ENCODE measurements at regions not wholly inside any gene's neighbourhood (a gene's known extent, or its start where the extent isn't known, plus 50 kb on each side); places are given as distances from the start of the nearest gene placed in this dataset.

DNA sequence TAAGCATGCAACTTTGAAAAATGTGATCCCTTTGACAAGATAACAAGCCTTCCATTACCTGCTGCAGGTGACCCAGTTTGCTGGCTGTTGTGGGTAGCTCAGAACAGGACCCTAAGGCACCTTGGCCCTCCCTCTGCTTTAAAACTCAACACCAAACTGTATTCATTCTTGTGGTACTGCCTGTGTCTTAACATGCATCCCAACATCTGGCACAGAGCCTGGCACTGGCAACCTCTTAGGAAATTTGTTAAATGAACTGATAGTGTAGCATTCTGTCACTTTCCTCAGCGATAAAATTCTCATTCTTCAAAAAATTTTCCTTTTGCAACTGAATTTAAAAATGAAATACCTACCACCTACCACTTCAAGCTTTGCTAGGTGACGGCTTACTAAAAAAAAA, 287.3 kb upstream of the ADAMTS9 start:
- 100% methylated on average over 1 to 2 of the region's 2 CpGs for WGBS, 2 experiments
- no peak overlapping the region for H3K4me3 ChIP-seq (ENCODE audit: insufficient read depth, low read depth, low read length)

DNA sequence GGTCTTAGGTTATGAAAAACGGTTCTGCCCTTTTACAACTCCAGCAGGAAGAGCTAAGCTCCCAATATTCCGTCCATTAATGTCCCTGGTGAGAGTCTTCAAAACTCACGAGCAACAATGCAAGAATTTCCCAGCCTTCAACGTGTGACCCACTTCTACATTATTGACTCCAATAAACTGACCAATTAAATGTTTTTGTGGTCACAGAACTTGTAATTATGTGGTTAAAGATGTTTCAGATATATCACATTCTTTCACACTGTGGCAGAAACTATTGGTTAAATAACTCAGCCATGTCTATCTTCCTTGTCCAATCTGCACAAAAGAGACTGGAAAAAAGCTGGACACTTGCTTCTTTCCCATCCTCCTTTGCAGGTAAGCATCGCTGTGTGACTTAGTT, 286.6 kb upstream of the ADAMTS9 start:
- Histone ChIP-seq H3K9me3 (ENCODE audit: control insufficient read depth, low read length) (no peaks in the 10 kb centered on the region), H3K36me3 (ENCODE audit: control insufficient read depth, insufficient read depth, low read length) (no peaks in the 10 kb centered on the region), H3K27ac (ENCODE audit: insufficient read depth, low read depth, low read length, poor library complexity, severe bottlenecking) (no peak overlapping the region), H3K27me3 (ENCODE audit: control insufficient read depth, insufficient read depth, low read length, poor library complexity, severe bottlenecking) (no peaks in the 10 kb centered on the region), H3K4me1 (ENCODE audit: control insufficient read depth, insufficient read depth, low read length) (no peaks in the 10 kb centered on the region), H3K4me3 (ENCODE audit: insufficient read depth, low read depth, low read length) (no peak overlapping the region)
- 89 to 91% methylated on average over 4 to 5 of the region's 5 CpGs for WGBS, 2 experiments

More for the DNA sequence above, 287.3 kb upstream of the ADAMTS9 start:
- Histone ChIP-seq H3K27me3 (ENCODE audit: control insufficient read depth, insufficient read depth, low read length, poor library complexity, severe bottlenecking) (no peaks in the 10 kb centered on the region), H3K9me3 (ENCODE audit: control insufficient read depth, low read length) (no peaks in the 10 kb centered on the region), H3K4me1 (ENCODE audit: control insufficient read depth, insufficient read depth, low read length) (no peaks in the 10 kb centered on the region), H3K27ac (ENCODE audit: insufficient read depth, low read depth, low read length, poor library complexity, severe bottlenecking) (no peak overlapping the region), H3K36me3 (ENCODE audit: control insufficient read depth, insufficient read depth, low read length) (no peaks in the 10 kb centered on the region)

DNA sequence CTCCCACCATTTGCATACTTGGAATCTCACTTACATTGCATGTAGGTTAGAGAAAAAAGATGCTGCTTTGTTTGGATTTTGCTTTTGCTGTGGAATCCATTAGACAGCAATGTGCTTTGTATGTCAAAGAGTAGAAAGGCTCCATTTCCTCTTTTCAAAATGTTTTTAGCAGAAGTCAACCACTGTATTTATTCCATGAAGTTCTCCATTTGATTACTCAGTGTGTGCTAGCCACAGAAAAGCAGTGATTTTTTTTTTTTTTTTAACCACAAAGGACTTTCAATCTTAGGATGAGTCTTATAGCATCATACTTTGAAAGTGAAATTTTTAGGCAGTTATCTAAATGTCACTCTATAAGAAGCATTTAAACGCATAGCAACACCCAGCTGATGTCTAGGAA, 285.0 kb upstream of the ADAMTS9 start:
- Histone ChIP-seq H3K4me3 (ENCODE audit: insufficient read depth, low read depth, low read length) (no peak overlapping the region), H3K36me3 (ENCODE audit: control insufficient read depth, insufficient read depth, low read length) (no peaks in the 10 kb centered on the region), H3K27ac (ENCODE audit: insufficient read depth, low read depth, low read length, poor library complexity, severe bottlenecking) (no peak overlapping the region), H3K27me3 (ENCODE audit: control insufficient read depth, insufficient read depth, low read length, poor library complexity, severe bottlenecking) (no peaks in the 10 kb centered on the region), H3K4me1 (ENCODE audit: control insufficient read depth, insufficient read depth, low read length) (no peaks in the 10 kb centered on the region), H3K9me3 (ENCODE audit: control insufficient read depth, low read length) (no peaks in the 10 kb centered on the region)
- 90 to 100% methylated on average over 1 of the region's 1 CpG for WGBS, 2 experiments

DNA sequence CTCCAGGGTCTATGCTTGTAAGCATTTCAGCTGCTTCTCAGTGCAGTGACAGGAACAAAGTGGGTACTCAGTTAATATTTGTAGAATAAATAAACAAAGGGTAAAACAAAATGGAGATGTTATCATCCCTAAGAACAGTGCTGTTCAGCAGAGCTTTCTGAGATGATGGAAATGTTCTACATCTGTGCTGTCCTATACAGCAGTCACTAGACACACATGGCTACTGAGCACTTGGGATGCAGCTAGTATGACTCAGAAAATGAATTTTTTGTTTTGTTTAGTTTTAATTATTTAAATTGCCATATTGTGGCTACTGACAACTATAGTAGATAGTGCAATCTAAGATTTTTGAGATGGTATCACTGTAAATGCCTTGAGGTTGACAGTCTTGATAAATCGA, 283.8 kb upstream of the ADAMTS9 start:
- 44 to 52% methylated on average over 1 of the region's 1 CpG for WGBS, 2 experiments
- no peak overlapping the region for H3K27ac ChIP-seq (ENCODE audit: insufficient read depth, low read depth, low read length, poor library complexity, severe bottlenecking)
- no peaks in the 10 kb centered on the region for H3K9me3 ChIP-seq (ENCODE audit: control insufficient read depth, low read length)
- H3K4me1 ChIP-seq (ENCODE audit: control insufficient read depth, insufficient read depth, low read length), result no peaks in the 10 kb centered on the region
- H3K27me3 ChIP-seq (ENCODE audit: control insufficient read depth, insufficient read depth, low read length, poor library complexity, severe bottlenecking), result no peaks in the 10 kb centered on the region
- no peak overlapping the region for H3K4me3 ChIP-seq (ENCODE audit: insufficient read depth, low read depth, low read length)
- no peaks in the 10 kb centered on the region for H3K36me3 ChIP-seq (ENCODE audit: control insufficient read depth, insufficient read depth, low read length)

DNA sequence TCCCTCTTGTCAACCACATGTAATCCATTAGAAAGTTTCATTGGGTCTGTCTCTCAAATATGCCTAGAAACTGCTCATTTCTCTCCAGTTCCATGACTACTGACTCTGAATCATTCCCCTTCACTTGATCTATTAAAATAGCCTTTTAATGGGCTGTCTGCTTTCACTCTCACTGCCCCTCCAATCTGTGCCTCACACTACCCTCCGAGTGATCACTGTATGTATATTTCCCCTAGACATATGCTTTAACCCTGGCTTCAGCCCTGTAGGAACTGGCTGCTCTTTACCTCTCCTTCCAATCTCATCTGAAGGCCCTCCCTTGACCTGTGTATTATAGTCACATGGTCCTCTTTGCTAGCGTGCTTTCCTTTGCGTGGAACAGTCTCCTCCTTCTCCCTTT, 282.8 kb upstream of the ADAMTS9 start:
- H3K4me1 ChIP-seq (ENCODE audit: control insufficient read depth, insufficient read depth, low read length), result no peaks in the 10 kb centered on the region
- no peak overlapping the region for H3K27ac ChIP-seq (ENCODE audit: insufficient read depth, low read depth, low read length, poor library complexity, severe bottlenecking)
- no peak overlapping the region for H3K4me3 ChIP-seq (ENCODE audit: insufficient read depth, low read depth, low read length)
- WGBS, 2 experiments, result 72% methylated on average over 3 of the region's 3 CpGs
- no peaks in the 10 kb centered on the region for H3K36me3 ChIP-seq (ENCODE audit: control insufficient read depth, insufficient read depth, low read length)
- no peaks in the 10 kb centered on the region for H3K27me3 ChIP-seq (ENCODE audit: control insufficient read depth, insufficient read depth, low read length, poor library complexity, severe bottlenecking)
- H3K9me3 ChIP-seq (ENCODE audit: control insufficient read depth, low read length), result no peaks in the 10 kb centered on the region

DNA sequence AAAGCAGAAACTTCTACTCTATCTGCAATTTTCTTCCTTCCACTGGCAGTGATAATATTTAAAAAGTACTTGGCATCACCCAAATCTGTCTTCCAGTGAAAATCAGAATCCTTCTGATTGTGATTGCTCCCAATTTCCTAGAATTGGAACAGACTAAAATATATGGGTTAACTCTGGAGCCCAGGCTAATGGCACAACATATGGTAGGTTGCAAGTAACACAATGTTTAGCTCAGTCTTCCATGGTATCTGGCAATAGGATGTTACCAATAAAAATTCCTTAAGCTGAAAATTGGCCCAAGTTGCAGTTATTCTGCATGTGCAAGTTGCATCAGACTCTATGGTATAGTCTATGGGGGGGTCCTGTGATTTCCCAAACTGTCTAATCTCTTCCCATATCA, 273.5 kb upstream of the ADAMTS9 start:
- H3K4me1 ChIP-seq (ENCODE audit: control insufficient read depth, insufficient read depth, low read length), result no peaks in the 10 kb centered on the region
- no peaks in the 10 kb centered on the region for H3K27me3 ChIP-seq (ENCODE audit: control insufficient read depth, insufficient read depth, low read length, poor library complexity, severe bottlenecking)
- no peaks in the 10 kb centered on the region for H3K36me3 ChIP-seq (ENCODE audit: control insufficient read depth, insufficient read depth, low read length)
- no peak overlapping the region for H3K4me3 ChIP-seq (ENCODE audit: insufficient read depth, low read depth, low read length)
- H3K27ac ChIP-seq (ENCODE audit: insufficient read depth, low read depth, low read length, poor library complexity, severe bottlenecking), result no peak overlapping the region
- no peaks in the 10 kb centered on the region for H3K9me3 ChIP-seq (ENCODE audit: control insufficient read depth, low read length)

DNA sequence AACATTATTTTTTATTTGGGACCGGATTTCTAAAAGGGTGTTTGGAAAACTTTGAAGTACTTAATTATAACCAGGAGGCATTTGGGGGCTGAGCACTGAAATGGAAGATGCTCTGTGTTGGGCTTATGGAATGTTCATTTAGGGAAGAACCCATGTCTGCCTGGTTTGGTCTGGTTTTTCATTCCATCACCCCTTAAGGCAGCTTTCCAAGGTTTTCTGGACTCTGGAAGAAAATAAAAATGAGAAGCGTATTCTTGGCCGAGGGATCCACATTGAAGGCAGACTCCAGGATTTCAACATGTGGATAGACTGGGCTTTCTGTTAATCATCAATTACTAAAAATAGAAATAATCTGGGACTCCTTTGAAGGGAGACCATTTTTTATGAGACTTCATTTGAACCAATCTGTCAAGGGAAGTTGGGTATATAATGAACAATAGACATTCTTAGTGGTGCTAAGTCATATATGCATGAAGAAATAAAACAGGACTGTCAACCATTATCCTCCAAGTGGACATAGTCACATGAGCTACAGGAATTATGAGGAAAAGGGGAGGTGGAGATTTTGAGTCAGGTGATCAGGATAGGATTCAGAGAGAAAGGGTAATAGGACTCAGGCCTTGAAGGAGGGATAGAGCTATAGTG, 270.5 kb upstream of the ADAMTS9 start:
- H3K36me3 ChIP-seq (ENCODE audit: control insufficient read depth, insufficient read depth, low read length), result no peaks in the 10 kb centered on the region
- 93 to 98% methylated on average over 3 of the region's 3 CpGs for WGBS, 2 experiments
- no peaks in the 10 kb centered on the region for H3K4me1 ChIP-seq (ENCODE audit: control insufficient read depth, insufficient read depth, low read length)
- H3K9me3 ChIP-seq (ENCODE audit: control insufficient read depth, low read length), result no peaks in the 10 kb centered on the region
- no peak overlapping the region for H3K27ac ChIP-seq (ENCODE audit: insufficient read depth, low read depth, low read length, poor library complexity, severe bottlenecking)
- H3K27me3 ChIP-seq (ENCODE audit: control insufficient read depth, insufficient read depth, low read length, poor library complexity, severe bottlenecking), result no peaks in the 10 kb centered on the region
- no peak overlapping the region for H3K4me3 ChIP-seq (ENCODE audit: insufficient read depth, low read depth, low read length)

DNA sequence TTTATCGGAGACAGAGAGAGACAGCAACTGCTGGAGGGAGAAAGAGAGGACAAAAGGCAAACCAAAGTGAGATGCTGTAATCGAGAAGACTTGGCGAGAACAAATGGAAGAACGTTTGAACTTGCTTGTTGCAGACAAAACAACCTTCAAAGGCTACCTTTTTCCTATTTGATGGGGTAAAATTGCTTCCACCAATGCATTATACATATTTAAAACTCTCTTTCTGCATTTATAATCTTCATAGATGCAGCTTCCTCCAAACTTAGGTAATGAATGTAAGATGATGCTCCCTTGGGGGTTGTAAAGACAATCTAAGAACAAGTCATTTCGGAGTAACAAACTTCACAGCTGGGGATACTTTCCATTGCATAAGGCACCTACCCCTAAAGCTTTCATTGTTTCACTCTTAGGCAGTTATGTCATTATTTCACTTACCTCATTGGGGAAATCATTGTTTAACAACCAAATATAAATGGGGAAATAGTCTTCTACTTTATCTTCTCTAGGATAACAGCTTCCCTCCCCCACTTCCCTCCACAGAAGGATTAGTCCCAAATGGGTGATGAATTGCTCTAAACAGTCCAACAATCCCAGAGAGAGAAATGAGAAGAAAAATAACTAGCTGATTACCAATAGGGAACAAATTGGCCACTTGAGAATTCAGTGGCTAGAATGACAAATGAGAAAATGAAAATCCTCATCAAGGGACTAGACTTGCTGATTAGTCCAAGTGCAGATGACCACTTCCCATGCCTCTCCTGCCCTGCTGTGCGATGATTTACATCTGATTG, 269.8 kb upstream of the ADAMTS9 start:
- Histone ChIP-seq H3K27me3 (ENCODE audit: control insufficient read depth, insufficient read depth, low read length, poor library complexity, severe bottlenecking) (no peaks in the 10 kb centered on the region), H3K4me3 (ENCODE audit: insufficient read depth, low read depth, low read length) (no peak overlapping the region), H3K27ac (ENCODE audit: insufficient read depth, low read depth, low read length, poor library complexity, severe bottlenecking) (no peak overlapping the region), H3K4me1 (ENCODE audit: control insufficient read depth, insufficient read depth, low read length) (no peaks in the 10 kb centered on the region), H3K9me3 (ENCODE audit: control insufficient read depth, low read length) (no peaks in the 10 kb centered on the region), H3K36me3 (ENCODE audit: control insufficient read depth, insufficient read depth, low read length) (no peaks in the 10 kb centered on the region)
- 89 to 90% methylated on average over 6 of the region's 6 CpGs for WGBS, 2 experiments

DNA sequence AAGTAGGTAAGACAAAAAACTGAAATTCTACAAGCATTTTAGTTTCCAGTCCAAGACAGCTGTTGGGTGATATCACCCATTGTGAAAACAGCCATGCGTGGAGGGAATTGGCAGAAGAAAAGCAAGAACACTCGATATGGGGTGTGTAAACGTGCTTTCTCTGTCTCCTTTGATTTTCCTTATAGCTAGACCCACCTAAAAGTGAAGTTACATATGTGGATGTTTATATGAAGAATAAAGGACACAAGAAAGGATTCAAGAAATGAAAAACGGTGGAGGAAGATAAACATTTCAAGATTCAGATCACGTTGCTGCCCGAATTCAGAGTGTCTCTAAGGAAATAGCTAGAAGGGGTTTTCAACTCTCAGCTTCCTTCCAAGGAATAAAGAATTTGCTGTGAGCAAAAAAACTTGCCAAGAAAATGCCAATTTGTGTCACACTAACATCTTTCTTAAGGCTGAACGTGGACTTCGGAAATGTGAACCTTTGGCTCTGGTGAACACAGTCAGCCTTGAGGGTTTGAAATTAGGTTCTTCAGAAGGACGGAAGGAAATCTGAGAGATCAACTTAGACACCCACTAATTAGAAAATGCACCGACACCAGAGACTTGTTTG, 269.0 kb upstream of the ADAMTS9 start:
- 95 to 96% methylated on average over 10 of the region's 10 CpGs for WGBS, 2 experiments
- Histone ChIP-seq H3K4me3 (ENCODE audit: insufficient read depth, low read depth, low read length) (no peak overlapping the region), H3K4me1 (ENCODE audit: control insufficient read depth, insufficient read depth, low read length) (no peaks in the 10 kb centered on the region), H3K9me3 (ENCODE audit: control insufficient read depth, low read length) (no peaks in the 10 kb centered on the region), H3K27ac (ENCODE audit: insufficient read depth, low read depth, low read length, poor library complexity, severe bottlenecking) (no peak overlapping the region), H3K36me3 (ENCODE audit: control insufficient read depth, insufficient read depth, low read length) (no peaks in the 10 kb centered on the region), H3K27me3 (ENCODE audit: control insufficient read depth, insufficient read depth, low read length, poor library complexity, severe bottlenecking) (no peaks in the 10 kb centered on the region)

DNA sequence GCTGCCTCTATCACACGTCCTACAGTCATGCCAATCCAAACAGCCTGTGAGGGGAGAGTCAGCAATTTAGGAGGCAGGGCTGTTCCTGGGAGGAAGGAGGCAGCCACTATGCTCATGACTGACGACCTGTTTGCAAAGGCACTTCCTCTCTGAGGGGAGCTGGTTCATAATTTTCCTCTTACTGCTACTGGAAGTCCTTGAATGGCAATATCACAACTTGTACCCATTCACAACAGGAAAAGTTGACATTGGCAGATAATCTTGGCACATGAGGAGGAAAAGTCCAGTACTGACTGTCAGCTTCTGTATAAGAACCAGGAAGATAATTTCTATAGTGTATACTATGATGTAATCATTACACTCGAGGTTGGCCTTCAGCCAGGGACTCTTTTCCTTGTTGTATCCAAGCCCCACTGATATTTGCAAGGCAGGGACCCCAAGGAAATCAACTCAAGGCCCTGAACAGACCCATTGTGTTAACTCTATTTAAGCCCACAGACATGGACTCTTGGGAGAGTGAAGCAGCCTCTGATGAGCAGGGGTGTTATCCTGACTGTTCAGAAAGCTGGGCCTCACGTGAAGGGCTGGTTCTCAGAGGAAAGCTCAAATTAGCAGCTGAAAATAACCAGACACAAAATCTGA, 267.3 kb upstream of the ADAMTS9 start:
- no peak overlapping the region for H3K27ac ChIP-seq (ENCODE audit: insufficient read depth, low read depth, low read length, poor library complexity, severe bottlenecking)
- no peaks in the 10 kb centered on the region for H3K27me3 ChIP-seq (ENCODE audit: control insufficient read depth, insufficient read depth, low read length, poor library complexity, severe bottlenecking)
- no peaks in the 10 kb centered on the region for H3K36me3 ChIP-seq (ENCODE audit: control insufficient read depth, insufficient read depth, low read length)
- H3K4me3 ChIP-seq (ENCODE audit: insufficient read depth, low read depth, low read length), result no peak overlapping the region
- H3K4me1 ChIP-seq (ENCODE audit: control insufficient read depth, insufficient read depth, low read length), result no peaks in the 10 kb centered on the region
- H3K9me3 ChIP-seq (ENCODE audit: control insufficient read depth, low read length), result no peaks in the 10 kb centered on the region
- WGBS, 2 experiments, result 72 to 74% methylated on average over 4 of the region's 4 CpGs

Data from ectodermal cell (in vitro differentiated cells).